HG03460 (cell line): ENCODE measurements at regions not wholly inside any gene's neighbourhood (a gene's known extent, or its start where the extent isn't known, plus 50 kb on each side); places are given as distances from the start of the nearest gene placed in this dataset.

Experiments used
- ATAC-seq: cut with Tn5 transposase; IDR thresholded peaks from one replicate; pipeline ENCODE4 v1.9.1; 2021; ENCODE audit not compliant: unreplicated experiment

GRCh38 chr7:25994433-25994994, 157.5 kb upstream of the NFE2L3 start:
- ATAC-seq: no peak

- ATAC-seq: no peak
Measured at GRCh38 chr7:25995216-25995615, 156.8 kb upstream of the NFE2L3 start.

GRCh38 chr7:25996006-25996408, 156.0 kb upstream of the NFE2L3 start:
- no peak for ATAC-seq

GRCh38 chr7:25998499-25998898, 153.5 kb upstream of the NFE2L3 start:
- no peak for ATAC-seq

- ATAC-seq: no peak
Measured at GRCh38 chr7:26000841-26001240, 151.2 kb upstream of the NFE2L3 start.

GRCh38 chr7:26001662-26002244, 150.2 kb upstream of the NFE2L3 start:
- ATAC-seq: no peak

- no peak for ATAC-seq
Measured at GRCh38 chr7:26005683-26006410, 146.2 kb upstream of the NFE2L3 start.

GRCh38 chr7:26006426-26006825, 145.6 kb upstream of the NFE2L3 start:
- no peak for ATAC-seq

GRCh38 chr7:26007510-26007909, 144.5 kb upstream of the NFE2L3 start:
- no peak for ATAC-seq

GRCh38 chr7:26008428-26008827, 143.6 kb upstream of the NFE2L3 start:
- no peak for ATAC-seq

GRCh38 chr7:26011039-26011696, 140.8 kb upstream of the NFE2L3 start:
- peak; percentile 61 for ATAC-seq

- ATAC-seq: no peak
Measured at GRCh38 chr7:26013551-26014083, 138.4 kb upstream of the NFE2L3 start.

- ATAC-seq: no peak
Measured at GRCh38 chr7:26022982-26023381, 129.0 kb upstream of the NFE2L3 start.

- ATAC-seq: no peak
Measured at GRCh38 chr7:26029911-26030310, 122.1 kb upstream of the NFE2L3 start.

GRCh38 chr7:26034391-26034790, 117.6 kb upstream of the NFE2L3 start:
- no peak for ATAC-seq

GRCh38 chr7:26035552-26035951, 116.4 kb upstream of the NFE2L3 start:
- ATAC-seq: no peak

GRCh38 chr7:26036092-26036491, 115.9 kb upstream of the NFE2L3 start:
- ATAC-seq: no peak

GRCh38 chr7:26038201-26038990, 113.6 kb upstream of the NFE2L3 start:
- no peak for ATAC-seq

GRCh38 chr7:26040085-26040484, 111.9 kb upstream of the NFE2L3 start:
- no peak for ATAC-seq

- ATAC-seq: no peak
Measured at GRCh38 chr7:26042237-26042636, 109.8 kb upstream of the NFE2L3 start.

- ATAC-seq: no peak
Measured at GRCh38 chr7:26043801-26044200, 108.2 kb upstream of the NFE2L3 start.
